HEK293 (cell line): ENCODE measurements at regions not wholly inside any gene's neighbourhood (a gene's known extent, or its start where the extent isn't known, plus 50 kb on each side); places are given as distances from the start of the nearest gene placed in this dataset.

Source experiments
- CTCF ChIA-PET: fragments of 350-600 bp; formaldehyde crosslinking; extraction: SDS; loops from one replicate; lab custom pipeline; 2021; ENCODE audit warnings: antibody characterized with exemption; lab: Yijun Ruan, JAX
- POLR2A ChIA-PET: fragments of 300-600 bp; formaldehyde crosslinking; extraction: SDS; loops from one replicate; lab custom pipeline; 2020; ENCODE audit warnings: antibody characterized with exemption, inconsistent platforms; lab: Yijun Ruan, JAX
- H3K27ac ChIP-seq: fragments of 200-500 bp; sonication (Bioruptor generic); 2 replicates; pipeline ENCODE4 v1.5.1; 2014; ENCODE audit warnings: low read depth, low read length, control low read depth, inconsistent platforms; ENCODE audit errors: extremely low read depth
- H3K36me3 ChIP-seq, 2 experiments: fragments of 200-500 bp in 1 of 2; sonication (Bioruptor generic) in 1 of 2; 1 replicate in 1 of 2; 2 replicates in 1 of 2; pipeline ENCODE4 v1.5.1; 2014 to 2017; ENCODE audit warnings: inconsistent platforms in 2 of 2, low read length in 2 of 2; ENCODE audit not compliant: control insufficient read depth in 2 of 2, insufficient read depth in 1 of 2
- H3K4me1 ChIP-seq: fragments of 200-500 bp; sonication (Bioruptor generic); 2 replicates; pipeline ENCODE4 v1.5.1; 2014; ENCODE audit warnings: mild to moderate bottlenecking, low read length, inconsistent platforms; ENCODE audit not compliant: control insufficient read depth, insufficient read depth
- H3K4me3 ChIP-seq: 2 replicates; pipeline ENCODE4 v1.5.1; 2011; ENCODE audit warnings: low read depth, mild to moderate bottlenecking, control low read depth, low read length, moderate library complexity
- H3K9me3 ChIP-seq: fragments of 200-500 bp; sonication (Bioruptor generic); 2 replicates; pipeline ENCODE4 v1.5.1; 2014; ENCODE audit warnings: low read depth, low read length, inconsistent platforms; ENCODE audit not compliant: control insufficient read depth, insufficient read depth
- EGR2 ChIP-seq: fragments of 450-650 bp; formaldehyde crosslinking; IDR thresholded peaks from 2 replicates; pipeline ENCODE4 v1.5.1; 2016; ENCODE audit warnings: low read depth, missing biosample characterization, missing genetic modification characterization
- GLI2 ChIP-seq: fragments of 450-650 bp; formaldehyde crosslinking; IDR thresholded peaks from 2 replicates; pipeline ENCODE4; 2017; ENCODE audit warnings: missing biosample characterization, missing genetic modification characterization, low read depth, borderline replicate concordance
- KLF10 ChIP-seq: fragments of 450-650 bp; IDR thresholded peaks from 2 replicates; pipeline ENCODE4 v1.5.1; 2018; ENCODE audit warnings: missing biosample characterization, mild to moderate bottlenecking, missing genetic modification characterization
- KLF7 ChIP-seq: fragments of 450-650 bp; formaldehyde crosslinking; IDR thresholded peaks from 2 replicates; pipeline ENCODE4 v1.5.1; 2016; ENCODE audit warnings: missing biosample characterization, missing genetic modification characterization, borderline replicate concordance
- MYNN ChIP-seq: fragments of 450-650 bp; formaldehyde crosslinking; IDR thresholded peaks from 2 replicates; pipeline ENCODE4 v1.5.1; 2016; ENCODE audit warnings: missing biosample characterization, missing genetic modification characterization, borderline replicate concordance
- OSR2 ChIP-seq: fragments of 450-650 bp; formaldehyde crosslinking; IDR thresholded peaks from 2 replicates; pipeline ENCODE4 v1.5.1; 2016; ENCODE audit warnings: missing biosample characterization, missing genetic modification characterization
- YY1 ChIP-seq: fragments of 450-650 bp; formaldehyde crosslinking; IDR thresholded peaks from 2 replicates; pipeline ENCODE4 v1.5.1; 2018; ENCODE audit warnings: missing biosample characterization, missing genetic modification characterization
- ZFP37 ChIP-seq: fragments of 450-650 bp; formaldehyde crosslinking; IDR thresholded peaks from 2 replicates; pipeline ENCODE4 v1.5.1; 2016; ENCODE audit warnings: missing biosample characterization, missing genetic modification characterization
- ZFP41 ChIP-seq: fragments of 450-650 bp; formaldehyde crosslinking; IDR thresholded peaks from 2 replicates; pipeline ENCODE4 v1.5.1; 2016; ENCODE audit warnings: missing biosample characterization, missing genetic modification characterization, borderline replicate concordance
- ZNF140 ChIP-seq: fragments of 450-650 bp; formaldehyde crosslinking; IDR thresholded peaks from 2 replicates; pipeline ENCODE4 v1.5.1; 2016; ENCODE audit warnings: missing biosample characterization, missing genetic modification characterization
- ZNF2 ChIP-seq: fragments of 450-650 bp; formaldehyde crosslinking; IDR thresholded peaks from 2 replicates; pipeline ENCODE4 v1.5.1; 2016; ENCODE audit warnings: missing biosample characterization, missing genetic modification characterization
- ZNF350 ChIP-seq: fragments of 450-650 bp; formaldehyde crosslinking; IDR thresholded peaks from 2 replicates; pipeline ENCODE4 v1.5.0; 2017; ENCODE audit warnings: missing biosample characterization, mild to moderate bottlenecking, missing genetic modification characterization
- ZNF501 ChIP-seq: fragments of 450-650 bp; formaldehyde crosslinking; IDR thresholded peaks from 2 replicates; pipeline ENCODE4 v1.5.1; 2016; ENCODE audit warnings: missing biosample characterization, missing genetic modification characterization
- ZNF548 ChIP-seq: fragments of 450-650 bp; formaldehyde crosslinking; IDR thresholded peaks from 2 replicates; pipeline ENCODE4 v1.5.1; 2016; ENCODE audit warnings: missing biosample characterization, missing genetic modification characterization
- ZNF585B ChIP-seq: fragments of 450-650 bp; formaldehyde crosslinking; IDR thresholded peaks from 2 replicates; pipeline ENCODE4 v1.5.1; 2016; ENCODE audit warnings: missing biosample characterization, missing genetic modification characterization
- ZNF623 ChIP-seq: fragments of 450-650 bp; formaldehyde crosslinking; IDR thresholded peaks from 2 replicates; pipeline ENCODE4 v1.5.1; 2016; ENCODE audit warnings: missing biosample characterization, missing genetic modification characterization
- ZNF629 ChIP-seq: fragments of 450-650 bp; formaldehyde crosslinking; IDR thresholded peaks from 2 replicates; pipeline ENCODE4 v1.5.1; 2017; ENCODE audit warnings: missing biosample characterization, missing genetic modification characterization
- ZNF654 ChIP-seq: fragments of 450-650 bp; formaldehyde crosslinking; IDR thresholded peaks from 2 replicates; pipeline ENCODE4 v1.5.1; 2016; ENCODE audit warnings: low read depth, missing biosample characterization, missing genetic modification characterization
- ZNF670 ChIP-seq: fragments of 450-650 bp; formaldehyde crosslinking; IDR thresholded peaks from 2 replicates; pipeline ENCODE4 v1.5.1; 2016; ENCODE audit warnings: missing biosample characterization, missing genetic modification characterization, low read depth
- ZNF76 ChIP-seq: fragments of 450-650 bp; formaldehyde crosslinking; IDR thresholded peaks from 2 replicates; pipeline ENCODE4; 2016; ENCODE audit warnings: low read depth, missing biosample characterization, missing genetic modification characterization, borderline replicate concordance
- ZXDB ChIP-seq: fragments of 450-650 bp; formaldehyde crosslinking; IDR thresholded peaks from 2 replicates; pipeline ENCODE4 v1.5.1; 2016; ENCODE audit warnings: missing biosample characterization, missing genetic modification characterization
- TF ChIP-seq, protein P1 (sequence below): fragments of 450-650 bp; formaldehyde crosslinking; IDR thresholded peaks from 2 replicates; pipeline ENCODE4 v1.5.1; 2017; ENCODE audit warnings: missing biosample characterization, missing genetic modification characterization
- TF ChIP-seq, protein P2 (sequence below): fragments of 450-650 bp; formaldehyde crosslinking; IDR thresholded peaks from 2 replicates; pipeline ENCODE4 v1.5.1; 2017; ENCODE audit warnings: missing biosample characterization, missing genetic modification characterization
- TF ChIP-seq, protein P3 (sequence below): fragments of 450-650 bp; formaldehyde crosslinking; IDR thresholded peaks from 2 replicates; pipeline ENCODE4 v1.5.1; 2017; ENCODE audit warnings: missing biosample characterization, mild to moderate bottlenecking, missing genetic modification characterization, moderate library complexity
- TF ChIP-seq, protein P4 (sequence below): sonication (generic); formaldehyde crosslinking; IDR thresholded peaks from 2 replicates; pipeline ENCODE4 v1.8.1; 2022; ENCODE audit warnings: mild to moderate bottlenecking, moderate library complexity, missing genetic modification reagents

DNA sequence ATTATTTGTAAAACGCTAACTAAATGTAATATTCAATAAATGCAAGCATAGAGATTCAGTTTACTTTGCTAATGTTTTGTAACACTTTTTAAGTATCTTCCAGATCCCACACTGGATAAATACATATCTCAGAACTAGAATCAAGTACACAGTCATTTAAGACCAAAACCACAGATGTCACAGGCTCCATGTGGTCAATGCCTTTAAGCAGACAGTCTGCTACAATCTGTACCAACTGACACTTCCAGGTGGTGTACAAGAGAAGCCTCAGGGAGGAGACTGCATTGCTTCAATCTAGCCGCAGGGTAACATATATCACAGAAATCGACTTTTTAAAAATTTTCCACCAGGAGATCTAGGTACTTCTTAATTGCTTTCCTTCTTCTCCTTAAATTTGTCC, 229.6 kb upstream of the DIAPH2 start:
- no peak overlapping the region for H3K4me3 ChIP-seq
- POLR2A ChIA-PET, result no interaction called here
- H3K36me3 ChIP-seq, result no peaks in the 10 kb centered on the region
- no peak overlapping the region for H3K27ac ChIP-seq
- H3K4me1 ChIP-seq, result no peaks in the 10 kb centered on the region
- CTCF ChIA-PET, result interaction anchor here (0.6 kb wide), 1 partner anchor 56 kb away, joined by 3 read pairs; no protein-coding TSS in a partner anchor
- H3K9me3 ChIP-seq, result no peaks in the 10 kb centered on the region
- TF ChIP-seq ZFP41 (tag by site-specific recombination), result no peak
- TF ChIP-seq KLF10 (tag by site-specific recombination), result no peak
- TF ChIP-seq, protein P1, sequence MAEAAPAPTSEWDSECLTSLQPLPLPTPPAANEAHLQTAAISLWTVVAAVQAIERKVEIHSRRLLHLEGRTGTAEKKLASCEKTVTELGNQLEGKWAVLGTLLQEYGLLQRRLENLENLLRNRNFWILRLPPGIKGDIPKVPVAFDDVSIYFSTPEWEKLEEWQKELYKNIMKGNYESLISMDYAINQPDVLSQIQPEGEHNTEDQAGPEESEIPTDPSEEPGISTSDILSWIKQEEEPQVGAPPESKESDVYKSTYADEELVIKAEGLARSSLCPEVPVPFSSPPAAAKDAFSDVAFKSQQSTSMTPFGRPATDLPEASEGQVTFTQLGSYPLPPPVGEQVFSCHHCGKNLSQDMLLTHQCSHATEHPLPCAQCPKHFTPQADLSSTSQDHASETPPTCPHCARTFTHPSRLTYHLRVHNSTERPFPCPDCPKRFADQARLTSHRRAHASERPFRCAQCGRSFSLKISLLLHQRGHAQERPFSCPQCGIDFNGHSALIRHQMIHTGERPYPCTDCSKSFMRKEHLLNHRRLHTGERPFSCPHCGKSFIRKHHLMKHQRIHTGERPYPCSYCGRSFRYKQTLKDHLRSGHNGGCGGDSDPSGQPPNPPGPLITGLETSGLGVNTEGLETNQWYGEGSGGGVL (tag by site-specific recombination), result no peak
- TF ChIP-seq ZNF501 (tag by site-specific recombination), result no peak
- no peak for TF ChIP-seq ZXDB (tag by site-specific recombination)
- TF ChIP-seq ZNF623, result no peak
- no peak for TF ChIP-seq KLF7 (tag by site-specific recombination)
- no peak for TF ChIP-seq ZFP37 (tag by site-specific recombination)

DNA sequence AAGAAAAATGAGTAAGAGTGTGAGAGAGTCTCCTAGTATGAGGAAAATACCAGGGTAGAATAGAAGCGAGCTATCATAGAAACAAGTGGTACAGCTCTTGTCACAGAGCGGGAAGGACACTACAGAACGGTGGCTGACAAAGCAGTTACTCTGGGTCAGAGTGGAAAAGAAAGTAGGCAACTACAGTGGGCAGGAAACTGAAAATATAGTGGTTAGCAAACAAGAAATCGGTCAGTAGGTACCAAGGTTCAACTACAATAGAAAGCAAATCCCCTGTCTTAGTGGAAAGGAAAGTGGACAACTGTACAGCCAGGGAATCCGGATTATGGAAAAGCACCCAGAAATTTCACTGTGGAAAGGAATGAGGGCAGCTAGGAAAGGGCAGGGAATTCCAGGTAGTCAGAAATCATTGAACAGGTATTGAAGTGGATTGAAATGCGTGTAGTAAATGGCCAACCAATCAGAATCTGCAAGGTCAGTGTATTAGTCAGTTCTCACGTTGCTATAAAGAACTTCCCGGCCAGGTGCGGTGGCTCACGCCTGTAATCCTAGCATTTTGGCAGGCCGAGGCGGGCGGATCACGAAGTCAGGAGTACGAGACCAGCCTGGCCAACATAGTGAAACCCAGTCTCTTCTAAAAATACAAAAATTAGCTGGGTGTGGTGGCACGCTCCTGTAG, 219.6 kb upstream of the DIAPH2 start:
- Histone ChIP-seq H3K27ac (no peak overlapping the region), H3K9me3 (no peaks in the 10 kb centered on the region), H3K4me3 (no peak overlapping the region), H3K36me3 (no peaks in the 10 kb centered on the region), H3K4me1 (no peaks in the 10 kb centered on the region)
- POLR2A ChIA-PET, result no interaction called here
- no peak for TF ChIP-seq ZNF76 (tag by site-specific recombination)
- TF ChIP-seq YY1, result no peak
- TF ChIP-seq, protein P2, sequence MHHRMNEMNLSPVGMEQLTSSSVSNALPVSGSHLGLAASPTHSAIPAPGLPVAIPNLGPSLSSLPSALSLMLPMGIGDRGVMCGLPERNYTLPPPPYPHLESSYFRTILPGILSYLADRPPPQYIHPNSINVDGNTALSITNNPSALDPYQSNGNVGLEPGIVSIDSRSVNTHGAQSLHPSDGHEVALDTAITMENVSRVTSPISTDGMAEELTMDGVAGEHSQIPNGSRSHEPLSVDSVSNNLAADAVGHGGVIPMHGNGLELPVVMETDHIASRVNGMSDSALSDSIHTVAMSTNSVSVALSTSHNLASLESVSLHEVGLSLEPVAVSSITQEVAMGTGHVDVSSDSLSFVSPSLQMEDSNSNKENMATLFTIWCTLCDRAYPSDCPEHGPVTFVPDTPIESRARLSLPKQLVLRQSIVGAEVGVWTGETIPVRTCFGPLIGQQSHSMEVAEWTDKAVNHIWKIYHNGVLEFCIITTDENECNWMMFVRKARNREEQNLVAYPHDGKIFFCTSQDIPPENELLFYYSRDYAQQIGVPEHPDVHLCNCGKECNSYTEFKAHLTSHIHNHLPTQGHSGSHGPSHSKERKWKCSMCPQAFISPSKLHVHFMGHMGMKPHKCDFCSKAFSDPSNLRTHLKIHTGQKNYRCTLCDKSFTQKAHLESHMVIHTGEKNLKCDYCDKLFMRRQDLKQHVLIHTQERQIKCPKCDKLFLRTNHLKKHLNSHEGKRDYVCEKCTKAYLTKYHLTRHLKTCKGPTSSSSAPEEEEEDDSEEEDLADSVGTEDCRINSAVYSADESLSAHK (tag by site-specific recombination), result no peak
- no peak for TF ChIP-seq MYNN (tag by site-specific recombination)
- TF ChIP-seq, protein P3, sequence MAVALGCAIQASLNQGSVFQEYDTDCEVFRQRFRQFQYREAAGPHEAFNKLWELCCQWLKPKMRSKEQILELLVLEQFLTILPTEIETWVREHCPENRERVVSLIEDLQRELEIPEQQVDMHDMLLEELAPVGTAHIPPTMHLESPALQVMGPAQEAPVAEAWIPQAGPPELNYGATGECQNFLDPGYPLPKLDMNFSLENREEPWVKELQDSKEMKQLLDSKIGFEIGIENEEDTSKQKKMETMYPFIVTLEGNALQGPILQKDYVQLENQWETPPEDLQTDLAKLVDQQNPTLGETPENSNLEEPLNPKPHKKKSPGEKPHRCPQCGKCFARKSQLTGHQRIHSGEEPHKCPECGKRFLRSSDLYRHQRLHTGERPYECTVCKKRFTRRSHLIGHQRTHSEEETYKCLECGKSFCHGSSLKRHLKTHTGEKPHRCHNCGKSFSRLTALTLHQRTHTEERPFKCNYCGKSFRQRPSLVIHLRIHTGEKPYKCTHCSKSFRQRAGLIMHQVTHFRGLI (tag by site-specific recombination), result no peak
- no peak for TF ChIP-seq ZNF629
- TF ChIP-seq ZFP41 (tag by site-specific recombination), result no peak
- no peak for TF ChIP-seq ZNF670 (tag by site-specific recombination)
- TF ChIP-seq EGR2 (tag by site-specific recombination), result no peak
- no peak for TF ChIP-seq ZNF585B (tag by site-specific recombination)
- no peak for TF ChIP-seq ZXDB (tag by site-specific recombination)
- no peak for TF ChIP-seq ZNF350 (tag by site-specific recombination)
- no peak for TF ChIP-seq GLI2 (tag by site-specific recombination)
- no peak for TF ChIP-seq OSR2 (tag by site-specific recombination)
- TF ChIP-seq, protein P4, sequence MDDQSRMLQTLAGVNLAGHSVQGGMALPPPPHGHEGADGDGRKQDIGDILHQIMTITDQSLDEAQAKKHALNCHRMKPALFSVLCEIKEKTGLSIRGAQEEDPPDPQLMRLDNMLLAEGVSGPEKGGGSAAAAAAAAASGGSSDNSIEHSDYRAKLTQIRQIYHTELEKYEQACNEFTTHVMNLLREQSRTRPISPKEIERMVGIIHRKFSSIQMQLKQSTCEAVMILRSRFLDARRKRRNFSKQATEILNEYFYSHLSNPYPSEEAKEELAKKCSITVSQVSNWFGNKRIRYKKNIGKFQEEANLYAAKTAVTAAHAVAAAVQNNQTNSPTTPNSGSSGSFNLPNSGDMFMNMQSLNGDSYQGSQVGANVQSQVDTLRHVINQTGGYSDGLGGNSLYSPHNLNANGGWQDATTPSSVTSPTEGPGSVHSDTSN (CRISPR knock-in tag), result no peak
- TF ChIP-seq ZNF548 (tag by site-specific recombination), result no peak
- TF ChIP-seq ZNF140, result no peak
- TF ChIP-seq ZNF654 (tag by site-specific recombination), result no peak
- TF ChIP-seq ZNF2 (tag by site-specific recombination), result no peak
- CTCF ChIA-PET, result no interaction called here
